Amniotic stem cell (primary cell): ENCODE measurements at regions not wholly inside any gene's neighbourhood (a gene's known extent, or its start where the extent isn't known, plus 50 kb on each side); places are given as distances from the start of the nearest gene placed in this dataset.
"Not testable (repeated sequence)": the region's sequence is repeated elsewhere in the genome, so short reads cannot be mapped to it uniquely, and the experiment has no call there.

Source experiments
- DNase-seq: peaks from one replicate; lab custom pipeline; 2025; lab: John Stamatoyannopoulos, UW

DNA sequence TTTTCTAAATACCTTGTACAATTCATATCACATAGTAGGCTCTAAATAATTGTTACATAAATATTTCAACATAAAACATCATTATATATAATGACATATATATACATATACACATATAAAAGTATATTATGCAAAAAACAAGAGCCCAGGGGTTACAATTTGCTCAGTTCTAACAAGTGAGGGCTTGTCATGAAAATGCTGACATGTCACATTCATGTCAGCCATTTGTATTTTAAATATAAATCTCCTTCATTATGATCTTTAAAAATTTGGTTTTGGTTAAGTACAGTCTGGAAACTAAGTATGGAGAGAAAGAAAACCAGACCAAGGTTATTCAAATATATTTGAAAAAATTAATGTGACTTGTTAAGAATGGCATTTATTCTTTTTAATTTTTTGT is 2745.4 kb downstream of the PCDH7 start:
- DNase-seq = no peak

DNA sequence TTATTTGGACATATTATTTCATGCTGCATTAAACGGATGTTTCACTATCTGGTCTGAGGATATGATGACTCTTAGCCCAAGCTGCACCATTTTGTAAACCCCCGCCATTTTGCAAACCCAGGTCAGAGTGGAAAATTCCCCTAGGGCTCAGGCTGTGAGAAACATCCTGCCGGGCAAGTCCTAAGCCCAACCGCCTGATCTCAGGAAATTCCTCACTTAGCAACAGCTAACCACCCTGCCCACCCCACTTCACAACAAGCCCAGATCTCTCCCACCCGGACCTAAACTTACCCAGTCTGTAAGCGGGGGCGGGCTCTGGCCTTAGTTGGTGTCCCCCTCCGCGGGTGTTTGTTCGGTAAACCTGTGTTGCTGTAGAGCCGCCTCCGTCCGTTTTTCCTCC is 2747.1 kb downstream of the PCDH7 start:
- DNase-seq = no peak

DNA sequence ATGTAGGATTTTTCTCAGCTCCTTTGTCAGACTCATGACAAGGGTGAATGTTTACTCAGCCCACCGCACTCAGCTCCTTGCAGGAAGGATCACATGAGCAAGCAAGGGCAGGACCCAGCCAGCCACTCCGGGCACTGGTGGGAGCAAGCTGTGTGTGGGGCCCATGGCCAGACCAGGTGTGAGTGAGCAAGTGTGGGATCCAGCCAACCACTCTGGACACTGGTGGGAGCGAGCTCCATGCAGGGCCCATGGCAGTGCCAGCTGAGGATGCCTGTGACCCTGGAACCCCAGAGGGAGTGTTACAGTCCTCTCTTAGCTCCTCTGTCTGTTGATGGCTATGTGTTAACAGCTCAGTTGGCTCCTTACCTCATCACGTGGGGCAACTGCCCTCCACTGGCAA is 2750.6 kb downstream of the PCDH7 start:
- DNase-seq = no peak

DNA sequence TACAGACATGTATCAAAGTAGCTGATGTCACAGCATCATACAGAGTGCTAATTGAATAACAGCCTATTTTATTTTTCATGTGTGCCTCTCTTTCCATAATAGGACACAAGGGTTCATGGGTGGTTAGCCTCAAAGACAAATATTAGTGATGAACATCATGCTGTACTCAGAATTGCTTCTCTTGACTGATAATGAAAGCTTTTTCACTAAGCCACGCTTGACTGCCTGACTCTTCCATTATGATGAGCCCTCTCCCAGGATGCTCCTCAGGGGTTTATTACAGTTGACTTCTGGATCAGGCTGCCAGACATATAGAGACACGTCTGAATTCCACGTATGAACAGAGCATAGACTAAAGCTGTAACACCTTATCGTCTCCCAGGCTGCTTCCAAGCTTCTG is 2757.5 kb downstream of the PCDH7 start:
- DNase-seq = no peak

DNA sequence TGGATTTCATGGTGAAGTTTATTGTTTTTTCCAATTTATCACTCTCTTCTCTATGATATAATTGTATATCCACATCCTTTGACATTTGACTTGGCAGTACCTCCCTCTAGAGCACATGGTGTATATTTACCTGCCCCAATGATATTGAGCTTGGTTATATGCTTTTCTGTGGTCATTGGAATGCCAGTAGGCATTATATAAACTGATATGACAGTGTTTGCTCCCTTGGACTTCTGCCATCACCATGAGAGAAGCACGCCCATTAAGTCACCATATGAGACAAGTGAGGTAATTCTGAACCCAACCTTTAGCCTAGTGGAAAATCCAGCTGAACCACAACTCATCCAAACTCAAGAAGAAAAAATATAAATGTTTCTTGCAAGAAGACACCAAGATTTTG is 2761.5 kb downstream of the ARAP2 start:
- DNase-seq = no peak

DNA sequence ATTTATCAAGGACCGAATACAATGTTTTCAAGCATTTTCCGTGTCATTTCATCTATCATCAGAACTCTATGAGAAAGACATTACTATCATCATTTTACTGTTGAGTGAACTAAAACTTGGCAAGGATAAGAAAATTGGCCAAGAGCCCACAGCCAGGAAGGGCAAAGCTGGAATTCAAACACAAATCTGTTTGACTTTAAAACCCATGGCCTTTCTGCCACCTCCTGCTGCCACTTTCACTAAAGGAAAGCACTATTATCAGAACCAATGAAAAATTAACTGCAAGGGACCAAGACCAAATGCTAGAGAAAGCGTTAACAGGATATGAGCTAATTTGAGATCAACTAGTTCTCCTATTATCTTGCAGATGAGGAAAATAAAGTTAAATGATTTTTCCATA is 2759.2 kb downstream of the ARAP2 start:
- no peak for DNase-seq

DNA sequence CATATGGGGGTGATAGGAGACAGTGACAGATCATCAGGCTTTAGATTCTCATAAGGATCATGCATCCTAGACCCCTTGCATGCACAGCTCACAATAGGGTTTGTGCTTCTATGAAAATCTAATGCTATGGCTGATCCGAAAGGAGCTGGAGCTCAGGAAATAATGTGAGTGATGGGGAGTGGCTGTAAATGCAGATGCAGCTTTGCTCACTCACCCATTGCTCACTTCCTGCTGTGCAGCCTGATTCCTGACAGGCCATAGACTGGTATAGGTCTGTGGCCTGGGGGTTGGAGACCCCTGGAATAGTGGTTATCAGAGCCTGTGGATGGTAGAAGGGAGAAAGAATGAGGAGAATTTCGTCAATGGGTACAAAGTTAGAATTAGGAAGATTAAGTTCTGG is 2751.1 kb downstream of the ARAP2 start:
- no peak for DNase-seq

DNA sequence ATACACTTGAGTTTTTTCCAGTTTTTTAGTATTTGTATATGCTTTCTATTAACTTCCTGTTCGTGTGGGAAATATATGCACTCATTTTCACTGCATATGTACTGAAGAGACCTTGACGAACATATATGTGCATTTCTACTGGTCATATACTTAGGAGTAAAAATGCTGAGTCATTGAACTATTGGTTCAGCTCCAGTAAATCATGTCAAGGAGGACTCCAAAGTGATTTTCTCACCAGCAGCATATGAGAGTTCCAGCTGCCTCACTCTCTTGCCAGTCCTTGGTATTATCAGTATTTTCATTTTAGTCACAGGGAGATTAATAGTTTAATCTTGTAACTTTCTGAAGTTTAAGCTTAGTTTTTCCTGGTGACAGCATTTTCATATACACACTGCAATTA is 2750.2 kb downstream of the ARAP2 start:
- DNase-seq = no peak

DNA sequence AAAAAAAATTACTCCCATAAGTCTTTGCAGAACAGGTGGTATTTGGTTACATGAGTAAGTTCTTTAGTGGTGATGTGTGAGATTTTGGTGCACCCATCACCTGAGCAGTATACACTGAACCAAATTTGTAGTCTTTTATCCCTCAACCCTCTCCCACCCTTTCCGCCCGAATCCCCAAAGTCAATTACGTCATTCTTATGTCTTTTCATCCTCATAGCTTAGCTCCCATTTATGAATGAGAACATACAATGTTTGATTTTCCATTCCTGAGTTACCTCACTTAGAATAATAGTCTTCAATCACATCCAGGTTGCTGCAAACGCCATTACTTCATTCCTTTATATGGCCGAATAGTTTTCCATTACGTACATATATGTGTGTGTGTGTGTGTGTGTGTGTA is 2742.7 kb downstream of the ARAP2 start:
- not testable (repeated sequence) for DNase-seq

DNA sequence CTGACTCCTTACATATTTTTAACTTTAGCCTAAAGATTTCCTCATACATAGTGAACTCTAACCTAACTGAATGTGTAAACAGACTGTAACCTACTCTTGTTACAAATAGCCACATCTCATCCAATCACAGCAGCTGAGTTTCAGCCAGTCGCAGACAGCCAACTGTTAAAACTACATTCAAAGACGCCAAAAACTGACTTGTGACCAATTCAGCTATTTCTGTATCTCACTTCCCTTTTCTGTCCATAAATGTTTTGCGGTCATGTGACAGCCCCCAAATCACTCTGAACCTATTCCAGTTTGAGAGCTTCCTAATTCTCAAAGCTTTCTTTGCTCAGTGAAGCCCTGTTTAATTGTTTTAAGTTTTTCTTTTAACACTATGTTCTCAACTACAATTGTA is 2731.9 kb downstream of the ARAP2 start:
- DNase-seq = no peak

DNA sequence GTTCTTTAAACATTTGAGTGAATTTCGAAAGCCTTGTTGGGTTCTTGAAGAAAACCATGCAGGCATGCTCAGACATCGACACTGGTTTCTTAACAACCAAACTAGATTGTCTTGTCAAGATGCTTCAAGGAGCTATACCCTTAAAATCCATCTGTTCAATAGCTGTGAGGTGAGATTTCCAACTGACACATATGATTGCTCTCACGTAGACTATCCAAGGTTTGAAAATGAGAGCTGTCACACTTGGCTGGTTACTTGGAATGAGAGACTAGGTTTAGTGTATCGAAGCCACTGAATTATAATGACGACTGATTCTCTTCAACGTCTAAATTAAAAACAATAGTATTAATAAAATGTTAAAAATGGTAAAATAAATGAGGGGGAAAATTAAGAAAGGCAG is 2725.5 kb downstream of the ARAP2 start:
- no peak for DNase-seq

DNA sequence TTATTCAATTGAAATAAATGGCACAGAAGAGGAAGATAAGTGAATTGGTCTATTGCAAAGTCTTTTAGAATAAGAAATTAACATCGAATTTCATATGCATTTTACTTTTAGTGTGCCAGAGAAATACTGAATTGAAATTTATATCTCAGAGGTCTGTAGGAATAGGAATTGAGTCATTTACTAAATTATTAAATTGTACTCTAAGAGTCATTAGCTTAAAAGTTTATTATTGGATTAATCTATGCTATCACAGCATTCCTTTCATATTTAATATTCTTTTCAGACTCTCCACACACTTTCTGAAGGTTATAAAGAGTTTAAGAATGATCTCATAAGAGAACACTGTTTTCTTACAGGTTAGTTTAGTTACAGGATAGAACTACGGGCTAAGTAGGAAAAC is 2711.5 kb downstream of the ARAP2 start:
- no peak for DNase-seq

DNA sequence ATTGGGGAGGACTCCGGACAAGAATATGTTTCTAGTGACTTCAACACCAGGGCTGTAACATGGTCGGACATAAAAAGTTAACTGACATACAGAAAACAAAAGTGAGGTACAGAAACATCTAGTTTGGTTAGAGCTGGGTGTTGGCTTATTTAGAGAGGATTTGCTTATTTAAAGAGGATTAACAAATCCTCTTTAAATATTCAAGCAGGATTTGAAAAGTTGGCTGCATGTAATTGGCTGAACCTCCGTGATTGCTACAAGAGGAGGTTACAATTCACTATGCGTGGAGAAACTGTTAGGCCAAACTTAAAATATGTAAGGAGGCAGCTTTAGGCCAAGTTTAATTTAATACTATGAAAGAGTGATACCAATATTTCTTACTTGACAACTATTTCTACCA is 2707.4 kb downstream of the ARAP2 start:
- DNase-seq = no peak

DNA sequence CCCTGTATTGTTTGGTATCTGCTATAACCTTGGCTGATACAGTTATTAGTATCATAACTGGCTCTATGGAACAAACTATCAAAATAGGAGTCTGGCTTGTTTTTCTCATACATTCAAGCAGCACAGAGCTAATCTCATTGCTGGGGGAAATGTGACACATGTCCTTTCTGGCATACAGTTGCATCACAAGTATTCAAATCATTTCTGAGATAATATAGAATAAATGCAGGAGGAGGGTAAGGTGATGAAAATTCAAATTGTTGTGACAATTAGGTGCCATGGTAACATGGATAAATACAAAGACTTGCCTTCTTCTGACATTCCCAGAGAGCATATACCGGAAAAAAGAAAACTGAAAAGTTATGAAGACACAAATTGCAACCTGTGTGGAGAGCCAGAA is 2706.8 kb downstream of the ARAP2 start:
- DNase-seq = no peak

DNA sequence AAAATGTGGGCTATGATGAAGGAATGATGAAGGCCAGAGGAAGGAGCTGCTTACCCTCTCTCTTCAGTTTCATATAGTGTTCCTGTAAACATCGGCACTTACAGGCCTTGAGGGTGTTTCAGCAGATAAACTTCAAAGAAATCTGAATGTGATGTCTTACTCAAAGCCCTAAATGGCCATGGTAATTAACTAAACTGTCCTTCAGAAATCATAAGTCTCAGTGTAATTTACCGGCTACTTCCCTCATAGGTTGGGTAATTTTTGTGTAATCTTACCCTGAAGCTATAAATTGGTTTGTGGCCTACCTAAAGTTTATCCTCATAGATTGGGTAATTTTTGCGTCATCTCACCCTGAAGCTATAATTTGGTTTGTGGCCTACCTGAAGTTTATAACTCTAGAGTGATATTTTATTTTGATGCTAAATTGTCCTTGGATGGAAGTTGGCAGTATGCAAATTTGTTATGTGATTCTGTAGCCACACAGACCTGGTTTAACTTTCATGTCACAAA is 2700.3 kb downstream of the ARAP2 start:
- DNase-seq = no peak

DNA sequence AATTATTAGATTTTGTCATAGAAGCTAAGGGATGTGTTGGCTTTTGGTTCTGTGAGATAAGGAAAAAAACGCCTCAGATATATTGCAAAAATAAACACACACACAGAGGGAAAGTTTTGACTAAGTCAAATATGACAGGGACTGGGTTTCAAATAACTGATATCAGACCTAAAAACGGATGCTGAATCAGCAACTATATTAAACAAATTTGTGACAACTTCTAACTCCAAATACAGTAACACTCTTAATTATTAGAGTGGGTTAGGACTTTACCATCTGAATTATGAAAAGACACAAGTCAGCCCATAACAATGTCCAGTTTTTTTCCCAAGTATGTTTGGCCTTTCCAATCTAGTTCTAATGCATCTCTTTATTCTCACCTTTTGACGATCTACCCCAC is 2693.1 kb downstream of the ARAP2 start:
- no peak for DNase-seq

DNA sequence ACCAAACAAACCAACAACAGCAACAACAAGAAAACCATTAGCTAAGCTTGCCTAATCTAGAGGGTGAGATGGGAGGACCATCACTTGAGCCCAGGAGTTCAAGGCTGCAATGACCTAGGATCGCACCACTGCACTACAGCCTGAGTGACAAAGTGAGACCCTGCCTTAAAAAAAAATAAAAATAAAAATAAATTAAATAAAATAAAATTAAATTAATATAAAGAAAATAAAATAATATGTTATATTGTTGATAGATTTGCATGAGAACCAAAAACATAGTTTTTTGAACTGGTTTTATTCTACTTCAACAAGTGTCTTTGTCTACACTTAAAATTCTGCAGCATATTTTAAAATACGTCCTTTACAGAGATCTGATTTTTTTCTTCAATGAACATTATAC is 2683.1 kb downstream of the ARAP2 start:
- DNase-seq = no peak

DNA sequence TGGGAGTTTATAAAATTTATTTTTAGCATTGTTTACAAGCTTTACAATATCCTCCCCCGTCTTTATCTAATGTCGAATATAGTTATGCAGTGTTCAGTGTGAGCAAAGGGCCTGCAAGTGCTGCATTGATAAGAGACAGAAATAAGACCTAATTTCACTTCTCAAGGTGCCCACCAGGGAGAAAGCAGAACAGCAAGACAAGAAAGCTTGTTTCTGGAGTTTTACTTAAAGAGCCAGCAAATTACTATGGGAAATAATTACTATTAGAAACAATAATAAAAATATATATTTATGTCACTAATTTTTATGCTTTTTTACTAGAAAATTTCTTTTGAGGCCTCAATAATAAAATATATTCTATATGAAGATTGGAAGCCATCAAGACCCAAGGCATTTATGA is 2677.7 kb downstream of the ARAP2 start:
- DNase-seq = no peak

DNA sequence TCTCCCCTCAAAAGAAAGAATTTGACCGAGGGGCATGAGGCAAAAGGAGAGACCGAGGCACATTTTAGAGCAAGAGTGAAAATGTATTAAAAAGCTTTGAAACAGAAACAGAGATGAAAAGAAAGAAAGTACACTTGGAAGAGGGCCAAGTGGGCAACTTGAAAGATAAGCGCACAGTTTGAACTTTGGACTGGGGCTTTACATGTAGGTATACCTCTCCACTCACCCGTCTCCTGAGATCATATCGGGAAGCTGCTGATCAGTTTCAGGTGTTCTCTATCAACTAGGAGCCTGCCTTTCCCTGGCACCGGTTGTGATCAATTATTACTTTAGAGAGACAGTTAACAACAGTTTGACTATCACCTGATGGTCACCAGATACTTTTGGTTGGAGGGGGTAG is 2666.5 kb downstream of the ARAP2 start:
- DNase-seq = no peak

DNA sequence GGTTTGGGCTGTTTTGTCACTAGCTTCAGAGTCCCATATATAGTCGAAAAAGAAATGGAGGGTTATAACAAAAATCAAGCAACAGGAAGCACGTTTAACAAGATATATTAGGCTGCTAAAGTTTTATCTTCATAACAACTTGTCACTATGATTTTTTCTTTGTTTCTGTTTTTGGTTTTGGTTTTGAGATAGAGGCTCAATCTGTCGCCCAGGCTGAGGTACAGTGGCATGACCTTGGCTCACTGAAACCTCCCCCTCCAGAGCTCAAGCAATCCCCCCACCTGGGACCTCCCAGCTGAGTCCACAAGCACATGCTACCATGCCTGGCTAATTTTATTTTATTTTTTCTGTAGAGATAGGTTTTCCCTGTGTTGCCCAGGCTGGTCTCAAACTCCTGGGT is 2664.4 kb downstream of the ARAP2 start:
- no peak for DNase-seq

DNA sequence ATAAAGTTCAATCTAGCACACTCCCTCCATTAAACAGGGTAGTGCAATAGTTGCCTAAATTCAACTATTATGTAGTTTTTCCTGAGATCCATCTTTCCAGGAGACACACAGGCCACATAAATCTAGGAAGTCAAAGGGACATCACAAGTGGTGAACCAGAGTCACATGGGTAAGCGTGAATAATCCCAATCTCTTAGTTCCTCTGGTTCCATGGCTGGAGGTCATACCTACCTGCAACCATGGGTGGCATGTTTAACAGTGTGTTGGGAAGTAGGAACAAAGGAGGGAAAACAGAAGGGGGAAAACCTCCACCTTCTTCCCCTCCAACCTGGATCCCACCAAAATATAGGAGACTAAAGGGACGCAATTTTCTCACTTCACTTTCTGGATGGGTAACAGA is 2651.6 kb downstream of the ARAP2 start:
- no peak for DNase-seq

DNA sequence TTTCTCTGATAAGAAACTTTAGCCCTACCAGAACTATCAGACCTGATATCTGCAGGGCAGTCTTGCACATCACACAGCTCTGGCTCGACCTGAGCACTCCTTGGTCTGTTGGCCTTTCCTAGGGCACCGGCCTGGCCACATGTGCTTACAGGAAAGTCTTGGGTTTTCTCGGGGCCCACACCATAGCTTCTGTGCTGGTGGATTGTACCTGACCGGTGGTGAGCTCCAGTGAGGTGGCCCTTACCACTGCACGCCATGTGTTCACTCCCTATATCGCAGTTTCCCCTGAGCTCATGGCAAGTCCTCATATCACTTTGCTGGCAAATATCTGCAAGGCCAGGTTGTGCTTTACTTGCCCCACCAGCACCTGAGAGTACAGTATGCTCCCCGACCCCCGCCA is 2637.4 kb downstream of the ARAP2 start:
- no peak for DNase-seq

DNA sequence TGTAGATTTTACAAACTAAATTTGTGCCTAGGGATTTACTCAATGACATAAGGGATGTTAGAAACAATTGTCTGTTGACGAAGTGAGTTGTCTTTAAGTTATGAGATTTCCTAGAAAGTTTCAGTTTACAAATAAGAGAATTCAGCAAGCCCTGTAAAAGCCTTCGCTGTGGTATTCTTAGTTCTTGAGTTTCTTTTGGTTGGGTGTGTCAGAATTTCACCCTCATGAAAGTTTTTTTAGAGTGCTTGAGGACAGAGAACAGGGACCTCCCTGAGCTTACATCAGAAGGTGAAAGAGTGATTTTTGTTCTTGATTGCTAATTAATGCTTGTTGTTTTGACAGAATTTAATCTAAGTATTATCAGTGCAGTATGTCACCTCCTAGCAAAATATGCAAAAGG is 2628.2 kb downstream of the ARAP2 start:
- no peak for DNase-seq

DNA sequence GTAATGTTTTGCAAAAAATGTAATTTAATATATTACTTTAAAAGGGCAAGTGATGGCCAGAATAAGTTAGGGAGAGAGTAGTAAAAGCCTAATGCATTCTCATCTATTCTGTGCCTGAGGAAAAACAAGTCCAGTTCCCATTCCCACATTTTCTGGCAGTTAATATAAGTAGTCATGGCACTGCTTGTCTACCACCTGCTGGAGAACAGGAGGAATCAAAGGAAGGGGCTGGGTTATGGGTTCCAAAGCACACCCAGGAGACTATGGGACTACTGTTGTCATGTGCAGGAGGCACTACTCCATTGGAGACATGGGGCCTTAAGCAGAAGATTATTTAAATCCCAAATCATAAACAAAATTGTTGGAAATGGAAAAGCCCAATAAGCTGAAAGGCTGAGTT is 2618.6 kb downstream of the ARAP2 start:
- no peak for DNase-seq

DNA sequence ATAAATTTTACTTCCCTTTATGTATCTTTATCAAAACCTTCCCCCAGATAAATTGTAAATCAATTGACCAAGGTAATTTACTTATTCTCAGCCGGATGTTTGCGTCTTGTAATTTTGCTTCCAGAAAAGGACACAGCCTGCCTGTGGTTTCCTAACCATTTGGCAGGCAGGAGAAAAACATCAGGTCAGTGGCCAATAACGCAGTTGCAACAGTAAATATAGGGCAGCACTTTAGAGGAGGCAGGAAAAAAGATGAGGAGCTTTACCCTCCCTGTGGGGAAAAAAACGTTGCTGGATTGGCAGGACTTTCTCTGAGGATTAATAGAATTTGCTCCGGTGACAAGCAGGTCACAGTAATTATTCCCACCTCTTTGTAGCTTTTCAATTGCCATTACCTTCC is 2618.1 kb downstream of the ARAP2 start:
- DNase-seq = no peak
